Adrenal gland (tissue), 9 donors: ENCODE measurements at regions not wholly inside any gene's neighbourhood (a gene's known extent, or its start where the extent isn't known, plus 50 kb on each side); places are given as distances from the start of the nearest gene placed in this dataset.

Source experiments
- DNase-seq, 7 donors: peaks; one replicate each; pipeline ENCODE4 v3.0.0-alpha.2; 2019 to 2020
- H3K27ac ChIP-seq, 5 donors: fragments of 200-600 bp; sonication (generic) in 4 of 5; 1 replicate in 3 of 5; 2 replicates in 2 of 5; pipeline versions ENCODE4 v1.5.1 to v1.8.0; 2016 to 2020; ENCODE audit warnings: mild to moderate bottlenecking in 1 of 5
- H3K27me3 ChIP-seq: fragments of 200-600 bp; 2 replicates; pipeline ENCODE4 v1.8.0; 2021
- H3K36me3 ChIP-seq, 2 donors: fragments of 200-600 bp; replicated peaks in 1 of 2; 1 replicate in 1 of 2; 2 replicates in 1 of 2; pipeline versions ENCODE4 v1.5.1 to v1.8.0; 2018 to 2022
- H3K4me1 ChIP-seq, 2 donors: fragments of 200-600 bp; replicated peaks in 1 of 2; 1 replicate in 1 of 2; 2 replicates in 1 of 2; pipeline versions ENCODE4 v1.5.1 to v1.8.0; 2018 to 2021
- H3K4me3 ChIP-seq, 4 donors: fragments of 200-600 bp; sonication (generic) in 3 of 4; one replicate each; pipeline ENCODE4 v1.5.1; 2016 to 2018
- H3K9me3 ChIP-seq, 3 donors: fragments of 200-600 bp; sonication (generic) in 1 of 3; replicated peaks in 1 of 3; 1 replicate in 2 of 3; 2 replicates in 1 of 3; pipeline versions ENCODE4 v1.5.1 to v1.8.0; 2016 to 2021
- POLR2A ChIP-seq, 2 donors: fragments of 450-650 bp; IDR thresholded peaks; one replicate each; pipeline ENCODE4 v1.6.1; 2017; ENCODE audit warnings: antibody characterized with exemption in 2 of 2, mild to moderate bottlenecking in 2 of 2, moderate library complexity in 1 of 2
- WGBS, 4 donors: extraction: QIAGEN DNeasy Blood & Tissue Kit in 2 of 4; methylation state at CpG; one replicate each; pipeline versions ENCODE4 v1.1.5 to v1.1.7; 2013 to 2017; 5-methylcytosine and 5-hydroxymethylcytosine counted together
- intact Hi-C, 2 donors: fragments of 100-400 bp; cut with DNase I; formaldehyde crosslinking; loops; one replicate each; pipeline versions ENCODE4 v1.14.1 to v1.15.0; 2022 to 2023
- TF ChIP-seq, protein P1 (sequence below), 6 experiments: fragments of 450-650 bp in 4 of 6; fragments of 200-600 bp in 2 of 6; sonication (generic) in 1 of 6; IDR thresholded peaks; 1 replicate in 5 of 6; 2 replicates in 1 of 6; pipeline versions ENCODE4 v1.5.1 to v1.8.0; 2016 to 2021; ENCODE audit warnings: antibody characterized with exemption in 6 of 6, mild to moderate bottlenecking in 2 of 6, moderate library complexity in 1 of 6
- donor health status: healthy with polysubstance abuse.
- donor health status: Bipolar disorder and iron deficiency.
- donor health status: DM: yes; HTN: yes; CAD: no.
- donor health status: DM: no; HTN: no; CAD: no.
- donor health status: DM: no; HTN: no; CAD: no.

DNA sequence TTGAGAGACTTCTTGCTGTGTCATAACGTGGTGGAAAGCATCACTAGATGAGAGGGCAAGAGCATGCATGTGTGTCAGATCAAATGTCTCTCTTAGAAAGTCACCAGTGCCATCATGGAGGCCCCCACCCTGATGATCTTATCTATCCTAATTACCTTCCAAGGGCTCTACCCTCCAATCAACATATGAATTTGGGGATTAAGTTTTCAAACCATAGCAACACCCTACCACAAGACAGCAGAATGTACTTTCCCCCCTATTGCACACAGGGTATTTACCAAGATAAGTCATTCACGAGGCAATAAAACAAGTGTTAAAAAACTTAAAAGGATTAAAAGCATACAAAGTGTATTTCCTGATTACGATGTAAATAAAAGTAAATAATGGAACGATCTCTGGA, 515.6 kb downstream of the LMO4 start:
- H3K9me3 ChIP-seq = no peaks in the 10 kb centered on the region
- 65 to 77% (median 67%) methylated on average over 4 of the region's 4 CpGs for WGBS, 4 donors

DNA sequence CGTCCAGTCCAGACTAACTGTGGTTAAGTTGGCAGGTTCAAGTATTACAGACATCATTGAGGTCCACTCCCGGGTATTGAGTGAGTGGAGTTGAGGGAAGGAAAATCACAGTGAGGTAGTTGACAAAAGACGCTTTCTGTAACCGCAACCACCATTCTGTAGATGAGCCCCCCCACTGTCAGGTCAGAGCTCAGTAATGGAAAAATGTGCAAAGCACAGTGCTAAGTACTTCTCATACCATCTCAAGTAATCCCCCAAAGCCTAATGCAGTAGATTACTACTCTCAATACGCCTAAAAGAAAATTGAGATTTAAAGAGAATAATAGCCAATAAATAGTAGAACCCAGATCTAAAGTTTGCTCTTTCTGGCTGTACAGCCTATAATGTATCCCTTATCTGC, 522.8 kb downstream of the LMO4 start:
- WGBS, 4 donors = 81 to 85% (median 83%) methylated on average over 5 of the region's 5 CpGs
- H3K9me3 ChIP-seq = no peaks in the 10 kb centered on the region
- TF ChIP-seq POLR2A (IDR thresholded peaks at IDR 0.05) = no peak
- TF ChIP-seq, protein P1, sequence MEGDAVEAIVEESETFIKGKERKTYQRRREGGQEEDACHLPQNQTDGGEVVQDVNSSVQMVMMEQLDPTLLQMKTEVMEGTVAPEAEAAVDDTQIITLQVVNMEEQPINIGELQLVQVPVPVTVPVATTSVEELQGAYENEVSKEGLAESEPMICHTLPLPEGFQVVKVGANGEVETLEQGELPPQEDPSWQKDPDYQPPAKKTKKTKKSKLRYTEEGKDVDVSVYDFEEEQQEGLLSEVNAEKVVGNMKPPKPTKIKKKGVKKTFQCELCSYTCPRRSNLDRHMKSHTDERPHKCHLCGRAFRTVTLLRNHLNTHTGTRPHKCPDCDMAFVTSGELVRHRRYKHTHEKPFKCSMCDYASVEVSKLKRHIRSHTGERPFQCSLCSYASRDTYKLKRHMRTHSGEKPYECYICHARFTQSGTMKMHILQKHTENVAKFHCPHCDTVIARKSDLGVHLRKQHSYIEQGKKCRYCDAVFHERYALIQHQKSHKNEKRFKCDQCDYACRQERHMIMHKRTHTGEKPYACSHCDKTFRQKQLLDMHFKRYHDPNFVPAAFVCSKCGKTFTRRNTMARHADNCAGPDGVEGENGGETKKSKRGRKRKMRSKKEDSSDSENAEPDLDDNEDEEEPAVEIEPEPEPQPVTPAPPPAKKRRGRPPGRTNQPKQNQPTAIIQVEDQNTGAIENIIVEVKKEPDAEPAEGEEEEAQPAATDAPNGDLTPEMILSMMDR (IDR thresholded peaks at IDR 0.05) = no peak
- no peak overlapping the region for H3K4me3 ChIP-seq
- no peaks in the 10 kb centered on the region for H3K27me3 ChIP-seq
- no peak for DNase-seq
- no peak overlapping the region for H3K27ac ChIP-seq
- H3K36me3 ChIP-seq = no peaks in the 10 kb centered on the region
- no peaks in the 10 kb centered on the region for H3K4me1 ChIP-seq
- intact Hi-C loops = no loop called here

More for the DNA sequence above, 515.6 kb downstream of the LMO4 start:
- Histone ChIP-seq H3K36me3 (no peaks in the 10 kb centered on the region), H3K27ac (no peak overlapping the region), H3K4me3 (no peak overlapping the region), H3K27me3 (no peaks in the 10 kb centered on the region), H3K4me1 (no peaks in the 10 kb centered on the region)
- intact Hi-C loops = no loop called here
- TF ChIP-seq POLR2A (IDR thresholded peaks at IDR 0.05) = no peak
- TF ChIP-seq, protein P1 (IDR thresholded peaks at IDR 0.05) = no peak
- DNase-seq = no peak

DNA sequence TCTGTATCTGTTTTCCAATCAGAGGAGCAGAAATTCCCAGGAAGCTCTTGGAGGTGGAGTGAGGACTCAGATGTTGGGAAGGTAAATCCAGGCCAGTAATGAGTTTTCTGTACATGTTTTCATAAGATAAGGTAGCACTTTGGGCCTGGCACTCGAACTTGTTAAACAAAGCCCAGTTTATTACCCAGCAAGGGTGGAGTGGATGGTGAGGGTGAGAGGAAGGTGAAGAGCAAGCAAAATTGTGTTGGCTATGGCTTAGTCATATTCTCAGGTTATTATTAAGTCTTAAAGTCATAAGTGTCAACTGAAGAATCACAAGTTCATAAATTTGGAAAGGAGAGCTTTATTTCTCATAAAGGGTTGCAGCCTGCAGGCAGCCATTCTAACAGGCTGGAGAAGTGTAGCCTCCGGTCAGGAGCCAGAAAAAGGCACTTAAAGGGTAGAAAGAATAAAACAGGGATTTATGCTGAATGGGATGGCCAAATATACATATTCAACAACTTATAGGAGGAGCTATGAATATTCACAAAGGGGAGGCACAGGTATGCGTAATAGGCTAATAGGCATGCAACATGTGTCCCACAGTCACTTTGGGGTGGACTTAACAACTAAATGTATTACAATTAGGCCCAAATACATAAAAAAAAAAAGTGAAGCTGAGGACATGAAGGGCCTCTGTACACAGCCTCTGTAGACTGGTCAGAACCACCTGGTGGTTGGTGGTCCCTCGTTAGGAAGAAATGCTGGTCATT, 523.9 kb downstream of the LMO4 start:
- no peaks in the 10 kb centered on the region for H3K4me1 ChIP-seq
- H3K9me3 ChIP-seq = no peaks in the 10 kb centered on the region
- WGBS, 4 donors = 80 to 90% (median 84%) methylated on average over 4 of the region's 4 CpGs
- H3K27ac ChIP-seq = no peak overlapping the region
- DNase-seq = no peak
- H3K27me3 ChIP-seq = no peaks in the 10 kb centered on the region
- no peaks in the 10 kb centered on the region for H3K36me3 ChIP-seq
- intact Hi-C loops = no loop called here
- no peak overlapping the region for H3K4me3 ChIP-seq
- TF ChIP-seq, protein P1 (IDR thresholded peaks at IDR 0.05) = no peak
- TF ChIP-seq POLR2A (IDR thresholded peaks at IDR 0.05) = no peak

DNA sequence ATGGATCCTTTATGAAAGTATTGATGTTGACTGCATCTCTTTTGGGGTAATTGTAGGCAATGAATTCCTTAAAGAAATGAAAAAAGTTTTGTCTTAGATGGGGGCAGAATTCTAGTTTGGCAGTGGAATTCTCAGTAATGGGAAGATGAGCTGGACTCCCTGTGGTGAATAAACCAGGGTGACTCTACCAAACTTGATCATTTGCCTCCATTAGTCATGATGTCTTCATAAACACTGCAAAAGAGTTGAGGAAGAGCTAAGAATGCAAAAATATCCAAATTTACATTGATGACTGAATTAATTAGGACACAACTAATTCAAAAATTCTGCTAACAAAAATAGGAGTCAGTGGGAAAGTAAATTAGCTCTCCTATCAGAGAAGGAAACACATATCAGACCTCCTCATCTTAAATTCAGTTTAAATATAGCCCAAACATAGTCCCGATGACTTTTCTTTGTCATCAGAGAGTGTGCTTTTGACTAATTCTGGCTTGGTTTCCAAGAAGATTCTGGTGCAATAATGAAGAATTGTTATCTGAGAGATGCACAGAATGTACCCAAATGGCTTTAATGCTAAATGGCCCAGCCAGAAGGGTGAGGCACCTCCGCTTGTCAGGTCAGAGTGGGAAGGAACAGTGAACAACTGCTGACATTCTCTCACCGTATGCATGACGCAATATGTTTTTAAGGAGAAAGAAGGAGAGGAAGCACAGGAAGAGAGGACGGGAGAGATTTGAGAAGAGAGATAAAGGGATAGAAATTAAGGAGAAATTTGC, 525.1 kb downstream of the LMO4 start:
- no peaks in the 10 kb centered on the region for H3K36me3 ChIP-seq
- H3K4me1 ChIP-seq = no peaks in the 10 kb centered on the region
- TF ChIP-seq, protein P1 (IDR thresholded peaks at IDR 0.05) = no peak
- TF ChIP-seq POLR2A (IDR thresholded peaks at IDR 0.05) = no peak
- no peak overlapping the region for H3K4me3 ChIP-seq
- WGBS, 4 donors = 47 to 61% (median 56%) methylated on average over 5 of the region's 5 CpGs
- no peaks in the 10 kb centered on the region for H3K27me3 ChIP-seq
- no peaks in the 10 kb centered on the region for H3K9me3 ChIP-seq
- intact Hi-C loops = no loop called here
- DNase-seq = peak in 2 of 7 donors; percentile 7 to 15
- no peak overlapping the region for H3K27ac ChIP-seq
